Thoracic aorta (tissue), 2 donors: ENCODE measurements at regions not wholly inside any gene's neighbourhood (a gene's known extent, or its start where the extent isn't known, plus 50 kb on each side); places are given as distances from the start of the nearest gene placed in this dataset.

ENCODE experiments used
- ATAC-seq: fragments of 150-250 bp; one replicate; pipeline ENCODE4 v1.8.0; 2017; ENCODE audit warnings: low read depth; ENCODE audit not compliant: insufficient number of reproducible peaks, low FRiP score
- DNase-seq: peaks from one replicate; pipeline ENCODE4 v3.0.0-alpha.2; 2020; ENCODE audit warnings: low spot score
- H3K27ac ChIP-seq, 2 donors: fragments of 200-600 bp; sonication (generic); 1 replicate in 1 of 2; 2 replicates in 1 of 2; pipeline ENCODE4 v1.5.1; 2016; ENCODE audit warnings: mild to moderate bottlenecking in 2 of 2, moderate library complexity in 2 of 2
- H3K27me3 ChIP-seq: fragments of 200-600 bp; sonication (generic); replicated peaks from 2 replicates; pipeline ENCODE4 v1.6.0; 2016; ENCODE audit warnings: mild to moderate bottlenecking; ENCODE audit not compliant: insufficient read depth
- H3K36me3 ChIP-seq: fragments of 200-600 bp; sonication (generic); one replicate; pipeline ENCODE4 v1.5.1; 2016
- H3K4me1 ChIP-seq, 2 donors: fragments of 200-600 bp; sonication (generic); 1 replicate in 1 of 2; 2 replicates in 1 of 2; pipeline versions ENCODE4 v1.5.1 to v1.6.0; 2016; ENCODE audit warnings: low read depth in 2 of 2, mild to moderate bottlenecking in 1 of 2; ENCODE audit not compliant: control insufficient read depth in 1 of 2
- H3K4me3 ChIP-seq: fragments of 200-600 bp; sonication (generic); 2 replicates; pipeline ENCODE4 v1.5.1; 2016; ENCODE audit warnings: mild to moderate bottlenecking
- H3K9me3 ChIP-seq: fragments of 200-600 bp; sonication (generic); 2 replicates; pipeline ENCODE4 v1.5.1; 2016
- TF ChIP-seq, protein P1 (sequence below): fragments of 200-600 bp; sonication (generic); IDR thresholded peaks from one replicate; pipeline ENCODE4 v1.5.1; 2019; ENCODE audit warnings: antibody characterized with exemption

DNA sequence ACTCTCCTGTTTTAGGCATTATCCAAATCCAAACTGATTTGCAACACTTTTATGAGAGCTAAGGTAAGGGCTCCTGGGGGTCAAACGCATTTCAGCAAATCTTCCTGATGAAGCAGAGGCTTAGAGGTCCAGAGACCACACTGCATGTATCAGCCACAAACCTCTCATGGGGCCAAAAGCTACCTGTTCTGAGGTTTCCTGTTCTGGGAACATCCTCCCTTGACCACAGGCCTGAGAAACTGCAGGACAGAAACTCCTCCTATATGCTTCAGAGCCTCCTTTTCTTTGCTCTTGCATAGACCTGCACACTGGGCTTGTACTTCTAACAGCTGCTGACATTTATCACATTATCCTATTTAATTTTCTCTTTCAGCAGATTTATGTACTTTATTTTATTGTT is 92.6 kb downstream of the OR2K2 start:
- no peaks in the 10 kb centered on the region for H3K4me1 ChIP-seq
- TF ChIP-seq, protein P1, sequence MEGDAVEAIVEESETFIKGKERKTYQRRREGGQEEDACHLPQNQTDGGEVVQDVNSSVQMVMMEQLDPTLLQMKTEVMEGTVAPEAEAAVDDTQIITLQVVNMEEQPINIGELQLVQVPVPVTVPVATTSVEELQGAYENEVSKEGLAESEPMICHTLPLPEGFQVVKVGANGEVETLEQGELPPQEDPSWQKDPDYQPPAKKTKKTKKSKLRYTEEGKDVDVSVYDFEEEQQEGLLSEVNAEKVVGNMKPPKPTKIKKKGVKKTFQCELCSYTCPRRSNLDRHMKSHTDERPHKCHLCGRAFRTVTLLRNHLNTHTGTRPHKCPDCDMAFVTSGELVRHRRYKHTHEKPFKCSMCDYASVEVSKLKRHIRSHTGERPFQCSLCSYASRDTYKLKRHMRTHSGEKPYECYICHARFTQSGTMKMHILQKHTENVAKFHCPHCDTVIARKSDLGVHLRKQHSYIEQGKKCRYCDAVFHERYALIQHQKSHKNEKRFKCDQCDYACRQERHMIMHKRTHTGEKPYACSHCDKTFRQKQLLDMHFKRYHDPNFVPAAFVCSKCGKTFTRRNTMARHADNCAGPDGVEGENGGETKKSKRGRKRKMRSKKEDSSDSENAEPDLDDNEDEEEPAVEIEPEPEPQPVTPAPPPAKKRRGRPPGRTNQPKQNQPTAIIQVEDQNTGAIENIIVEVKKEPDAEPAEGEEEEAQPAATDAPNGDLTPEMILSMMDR = no peak
- H3K9me3 ChIP-seq = no peaks in the 10 kb centered on the region
- ATAC-seq (no peak), DNase-seq (no peak)
- no peaks in the 10 kb centered on the region for H3K27me3 ChIP-seq
- H3K36me3 ChIP-seq = no peaks in the 10 kb centered on the region
- no peak overlapping the region for H3K4me3 ChIP-seq
- H3K27ac ChIP-seq = no peak overlapping the region

DNA sequence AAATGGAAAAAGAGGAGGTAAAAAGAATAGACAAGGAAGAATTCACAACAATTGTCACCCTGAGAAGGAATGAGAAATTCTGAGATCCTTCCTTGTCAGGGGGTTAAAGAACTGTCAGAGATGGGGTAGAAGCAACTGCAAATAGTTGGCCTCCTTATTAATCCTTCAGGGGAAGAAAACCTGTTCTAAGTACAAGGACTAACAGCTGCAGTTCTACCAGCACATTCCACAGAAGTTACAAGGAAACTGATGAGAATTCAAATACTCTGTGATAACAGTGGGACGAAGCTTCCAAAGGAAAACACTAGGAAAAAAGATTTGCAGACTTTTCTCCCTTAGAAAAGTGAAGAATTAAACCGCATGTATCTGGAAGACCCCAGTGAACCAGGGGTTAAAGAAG is 93.7 kb downstream of the OR2K2 start:
- H3K4me3 ChIP-seq = no peak overlapping the region
- ATAC-seq = no peak
- H3K27me3 ChIP-seq = no peaks in the 10 kb centered on the region
- H3K9me3 ChIP-seq = no peaks in the 10 kb centered on the region
- no peaks in the 10 kb centered on the region for H3K4me1 ChIP-seq
- H3K27ac ChIP-seq = no peak overlapping the region
- DNase-seq = no peak
- no peaks in the 10 kb centered on the region for H3K36me3 ChIP-seq
- TF ChIP-seq, protein P1 = no peak

DNA sequence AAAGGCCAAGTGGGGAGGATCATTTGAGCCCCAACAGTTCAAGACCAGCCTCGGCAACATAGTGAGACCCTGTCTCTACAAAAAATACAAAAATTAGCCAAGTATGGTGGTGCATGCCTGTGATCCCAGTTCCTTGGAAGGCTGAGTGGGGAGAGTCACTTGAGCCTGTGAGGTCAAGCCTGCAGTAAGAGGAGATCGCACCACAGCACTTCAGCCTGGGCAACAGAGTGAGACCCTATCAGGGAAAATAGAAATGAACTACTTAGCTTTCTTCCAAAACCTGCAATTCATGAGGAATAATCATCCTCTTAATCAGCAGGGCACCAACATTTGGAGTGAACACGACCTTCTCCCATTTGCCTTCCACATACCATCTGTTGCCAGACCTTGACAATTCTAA is 96.1 kb downstream of the OR2K2 start:
- H3K36me3 ChIP-seq = no peaks in the 10 kb centered on the region
- H3K27me3 ChIP-seq = no peaks in the 10 kb centered on the region
- ATAC-seq (no peak), DNase-seq (no peak)
- TF ChIP-seq, protein P1 = no peak
- H3K27ac ChIP-seq = no peak overlapping the region
- H3K4me3 ChIP-seq = no peak overlapping the region
- H3K4me1 ChIP-seq = no peaks in the 10 kb centered on the region
- H3K9me3 ChIP-seq = no peaks in the 10 kb centered on the region

DNA sequence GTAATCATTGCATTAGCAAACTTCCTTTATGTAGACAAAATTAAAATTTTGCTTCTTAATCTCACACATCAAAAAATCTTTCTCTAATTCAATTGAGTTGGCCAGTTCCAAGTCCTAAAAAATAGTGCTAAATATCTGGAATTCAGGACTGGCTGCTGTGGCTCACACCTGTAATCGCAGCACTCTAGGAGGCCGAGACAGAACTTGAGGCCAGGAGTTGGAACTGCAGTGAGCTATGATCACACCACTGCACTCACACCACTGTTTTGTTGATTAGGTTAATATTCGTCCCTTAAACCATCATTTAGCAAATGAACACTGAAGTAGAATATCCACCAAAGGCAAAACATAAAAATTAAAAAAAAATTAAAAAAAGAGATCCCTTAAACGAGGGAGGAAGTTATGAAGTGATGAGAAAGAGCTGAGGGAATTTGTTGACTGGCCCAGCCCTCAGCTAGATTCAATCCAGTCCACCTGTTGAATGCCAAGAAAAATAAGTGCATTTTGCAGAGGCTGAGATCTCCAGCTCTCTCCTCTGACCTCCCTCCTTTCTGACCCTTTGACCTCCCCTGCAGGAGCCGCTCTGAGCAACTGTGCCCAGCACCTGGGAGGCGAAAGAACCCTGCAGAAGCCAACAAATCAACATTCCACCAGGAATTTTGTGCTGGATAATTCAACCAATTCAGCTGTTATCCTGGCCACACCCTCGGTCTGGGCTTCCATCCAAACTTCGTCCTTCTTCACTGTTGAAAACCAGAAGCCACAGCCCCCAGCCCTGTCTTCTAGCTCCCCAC is 96.8 kb downstream of the OR2K2 start:
- H3K9me3 ChIP-seq = no peaks in the 10 kb centered on the region
- no peak for ATAC-seq
- TF ChIP-seq, protein P1 = no peak
- H3K27me3 ChIP-seq = no peaks in the 10 kb centered on the region
- DNase-seq = no peak
- no peak overlapping the region for H3K27ac ChIP-seq
- no peak overlapping the region for H3K4me3 ChIP-seq
- H3K36me3 ChIP-seq = no peaks in the 10 kb centered on the region
- no peaks in the 10 kb centered on the region for H3K4me1 ChIP-seq

DNA sequence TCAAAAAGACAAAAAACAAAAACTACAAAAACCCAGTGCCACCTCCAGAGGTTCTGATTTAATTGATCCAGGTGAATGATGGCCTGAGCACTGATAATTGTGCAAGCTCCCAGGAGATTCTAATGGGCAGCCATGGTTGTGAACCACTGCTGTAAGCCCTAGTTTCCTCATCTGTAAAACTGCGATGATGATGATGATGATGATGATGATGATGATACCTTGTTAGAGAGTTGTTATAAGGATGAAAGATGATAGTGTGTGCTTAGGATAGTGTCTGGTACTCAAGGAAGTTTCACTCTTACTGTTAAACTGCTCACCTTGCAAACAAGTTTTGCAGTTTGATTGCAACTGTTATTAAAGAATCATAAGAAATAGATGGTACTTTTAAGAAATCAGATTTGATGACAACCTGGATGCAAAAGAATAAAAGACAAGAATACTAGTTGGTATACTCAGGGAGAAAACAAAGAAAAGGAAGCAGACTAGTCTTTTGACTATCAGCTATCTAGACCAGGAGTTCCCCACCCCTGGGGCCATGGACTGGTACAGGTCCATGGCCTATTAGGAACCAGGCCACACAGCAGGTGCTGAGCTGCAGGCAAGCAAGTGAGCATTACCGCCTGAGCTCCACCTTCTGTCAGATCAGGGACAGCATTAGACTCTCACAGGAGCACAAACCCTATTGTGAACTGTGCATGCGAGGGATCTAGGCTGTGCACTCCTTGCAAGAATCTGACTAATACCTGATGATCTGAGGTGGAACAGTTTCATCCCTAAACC is 98.0 kb downstream of the OR2K2 start:
- DNase-seq (no peak), ATAC-seq (no peak)
- Histone ChIP-seq H3K4me3 (no peak overlapping the region), H3K9me3 (no peaks in the 10 kb centered on the region), H3K27me3 (no peaks in the 10 kb centered on the region), H3K36me3 (no peaks in the 10 kb centered on the region), H3K4me1 (no peaks in the 10 kb centered on the region), H3K27ac (no peak overlapping the region)
- TF ChIP-seq, protein P1 = no peak
